ENCODE measurements at regions not wholly inside any gene's neighbourhood (a gene's known extent, or its start where the extent isn't known, plus 50 kb on each side); places are given as distances from the start of the nearest gene placed in this dataset.

DNA sequence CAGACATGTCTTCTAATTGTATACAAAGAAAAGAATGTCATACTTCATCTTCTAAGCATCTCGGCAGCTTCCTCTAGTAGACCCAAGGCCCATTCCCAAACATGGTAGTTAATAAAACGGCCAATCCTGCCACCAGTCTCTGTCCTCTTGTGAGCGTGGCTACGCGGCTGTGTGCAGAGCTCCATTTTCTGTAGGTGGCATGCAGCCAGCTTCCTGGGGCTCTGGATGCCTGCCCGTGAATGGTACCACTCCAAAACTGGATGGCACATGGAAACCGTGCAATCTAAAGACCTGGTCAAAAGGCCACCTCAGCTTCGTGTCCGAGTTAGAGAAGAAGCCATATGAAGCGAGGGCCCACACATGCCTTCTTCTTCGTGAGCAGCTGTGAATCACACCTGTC lies 110.7 kb downstream of the SIPA1L2 start:
- DNase-seq (ENCODE audit: low read depth) = no peak

DNA sequence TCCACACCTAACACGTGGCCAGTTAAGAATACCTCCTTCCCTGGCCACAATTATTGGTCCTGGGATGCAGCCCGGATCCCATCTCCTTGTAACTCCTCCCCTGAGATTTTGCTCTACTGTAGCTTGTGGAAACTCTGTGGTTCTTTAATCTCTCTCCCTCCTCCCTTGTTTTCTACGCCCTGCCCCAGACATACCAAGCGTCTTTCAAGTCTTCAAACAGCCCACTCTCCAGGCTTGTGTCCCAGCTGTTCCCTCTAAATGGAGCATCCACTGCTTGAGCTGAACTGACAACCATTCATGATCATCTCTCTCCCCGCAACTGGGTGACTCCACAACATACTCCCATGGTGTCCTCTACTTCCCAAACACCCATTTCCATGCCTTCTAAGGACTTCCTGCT lies 111.6 kb downstream of the SIPA1L2 start:
- no peak for DNase-seq (ENCODE audit: low read depth)

DNA sequence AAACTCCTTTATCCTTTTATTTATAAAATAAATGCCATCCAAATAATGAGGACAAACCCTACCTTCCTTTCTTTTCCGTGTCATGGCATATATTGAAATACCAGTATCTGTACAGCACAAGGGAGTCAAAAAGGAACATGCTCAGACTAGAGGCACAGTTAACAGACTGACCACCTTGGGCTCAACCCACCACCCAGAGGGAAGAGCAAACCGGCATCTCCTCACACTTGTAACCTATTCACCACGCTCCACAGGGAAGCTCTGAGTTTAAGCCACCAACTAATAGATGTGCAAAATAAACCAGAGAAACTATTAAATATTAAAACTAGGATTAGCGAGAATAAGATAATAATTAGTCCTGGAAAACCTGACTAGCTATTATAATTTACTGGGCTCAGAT lies 112.7 kb downstream of the SIPA1L2 start:
- no peak for DNase-seq (ENCODE audit: low read depth)

DNA sequence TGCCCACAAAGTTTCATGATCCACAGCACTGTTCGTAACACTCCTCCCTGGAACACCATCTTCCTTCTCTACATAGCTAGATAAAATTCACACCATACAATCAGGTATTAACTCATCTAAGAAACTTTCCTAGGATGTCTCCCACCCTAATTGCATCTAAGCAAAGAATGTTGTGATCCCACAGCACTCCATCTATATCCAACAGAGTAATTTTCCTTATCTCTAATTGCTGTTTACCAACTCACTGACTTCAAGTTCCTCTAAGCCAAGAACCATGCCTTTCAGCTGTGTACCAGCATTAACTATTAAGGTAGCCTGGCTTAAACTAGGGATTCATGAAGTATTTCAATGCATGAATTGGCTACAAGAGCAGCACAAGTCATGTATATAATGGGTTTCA lies 114.2 kb downstream of the SIPA1L2 start:
- no peak for DNase-seq (ENCODE audit: low read depth)

DNA sequence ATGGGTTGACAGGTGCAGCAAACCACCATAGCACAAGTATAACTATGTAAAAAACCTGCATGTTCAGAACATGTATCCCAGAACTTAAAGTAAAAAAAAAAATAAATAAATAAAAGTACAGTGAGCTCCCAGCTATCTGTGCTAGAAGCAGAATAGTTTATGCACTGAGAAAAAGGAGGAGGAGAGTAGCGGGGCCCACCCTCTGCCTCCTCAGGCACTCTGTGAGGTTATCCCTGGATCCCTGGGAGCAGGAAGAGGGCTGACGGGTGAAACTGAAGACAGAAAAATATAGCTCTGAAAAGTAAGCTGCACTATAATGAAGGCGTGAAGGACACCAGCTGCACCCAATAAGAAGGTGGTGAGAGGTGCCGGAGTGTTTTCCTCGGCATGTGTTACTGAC lies 117.2 kb downstream of the SIPA1L2 start:
- no peak for DNase-seq (ENCODE audit: low read depth)

DNA sequence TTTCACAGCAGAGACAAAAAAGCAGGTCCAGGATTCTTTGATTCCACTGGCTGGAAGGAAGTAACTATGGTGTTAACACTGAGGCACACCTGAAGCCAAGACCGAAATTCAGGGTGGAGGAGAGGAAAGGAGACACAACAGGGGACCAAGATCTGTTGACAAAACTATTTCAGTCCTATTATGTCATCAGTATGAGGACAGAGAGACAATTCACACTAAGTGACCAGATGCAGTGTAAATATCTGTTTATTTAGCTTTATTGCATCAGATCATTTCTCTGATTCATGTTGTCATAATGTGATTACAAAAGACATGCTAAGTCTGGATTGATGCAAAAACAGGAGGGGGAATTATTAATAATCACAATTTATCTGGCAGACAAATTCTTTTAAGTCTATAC lies 118.8 kb downstream of the SIPA1L2 start:
- no peak for DNase-seq (ENCODE audit: low read depth)

DNA sequence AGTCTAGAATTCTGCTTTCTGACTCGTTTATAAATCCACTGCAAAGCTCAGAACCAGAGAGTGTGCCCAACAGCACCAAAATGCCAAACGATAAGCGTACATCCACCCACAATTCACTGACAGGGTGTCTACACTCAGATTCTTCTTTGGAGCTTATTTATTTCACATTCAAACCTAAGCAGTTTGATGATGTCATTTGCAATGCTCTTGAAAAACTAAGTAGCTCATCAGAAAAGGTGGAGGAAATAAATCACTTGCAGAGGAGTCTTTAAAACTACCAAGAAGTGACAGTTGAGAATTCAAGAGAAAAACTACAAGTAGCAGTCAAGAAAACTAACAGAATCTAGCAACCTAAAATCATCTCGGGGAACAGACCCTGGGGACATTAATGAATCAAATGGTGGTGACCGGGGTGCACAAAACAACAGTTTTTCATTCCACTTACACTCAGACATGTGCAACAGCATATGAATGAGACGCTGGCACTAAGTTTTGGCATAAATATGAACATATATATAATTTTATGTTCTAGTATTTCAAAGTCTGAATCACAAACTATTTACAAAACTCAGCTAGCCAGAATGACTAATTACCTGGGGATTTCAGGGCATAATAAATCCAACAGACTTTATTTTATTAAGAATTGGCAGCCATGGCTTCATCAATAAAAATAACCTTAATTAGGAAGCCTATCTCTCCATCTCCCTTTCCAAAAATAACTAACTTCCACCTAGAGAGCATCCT lies 119.4 kb downstream of the SIPA1L2 start:
- no peak for DNase-seq (ENCODE audit: low read depth)

DNA sequence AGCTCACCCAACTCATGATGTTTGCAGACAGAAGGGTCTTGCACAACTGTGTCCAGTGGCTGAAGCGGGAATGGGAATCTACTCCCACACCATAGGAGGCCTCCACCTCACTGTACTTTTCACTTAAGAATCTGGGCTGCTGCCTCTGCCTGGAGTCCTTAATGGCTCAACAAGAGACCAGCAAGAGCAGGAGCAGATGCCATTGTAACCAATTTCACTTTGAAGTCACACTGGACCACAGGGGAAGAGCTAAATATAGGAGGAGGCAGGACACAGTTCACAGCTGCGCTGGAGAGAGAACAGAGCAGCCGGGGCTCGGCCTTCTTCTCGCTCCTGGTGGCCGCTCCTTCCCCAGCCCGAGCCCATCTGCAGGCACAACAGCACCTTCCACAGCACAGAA lies 120.4 kb downstream of the SIPA1L2 start:
- peak; percentile 81 for DNase-seq (ENCODE audit: low read depth)

DNA sequence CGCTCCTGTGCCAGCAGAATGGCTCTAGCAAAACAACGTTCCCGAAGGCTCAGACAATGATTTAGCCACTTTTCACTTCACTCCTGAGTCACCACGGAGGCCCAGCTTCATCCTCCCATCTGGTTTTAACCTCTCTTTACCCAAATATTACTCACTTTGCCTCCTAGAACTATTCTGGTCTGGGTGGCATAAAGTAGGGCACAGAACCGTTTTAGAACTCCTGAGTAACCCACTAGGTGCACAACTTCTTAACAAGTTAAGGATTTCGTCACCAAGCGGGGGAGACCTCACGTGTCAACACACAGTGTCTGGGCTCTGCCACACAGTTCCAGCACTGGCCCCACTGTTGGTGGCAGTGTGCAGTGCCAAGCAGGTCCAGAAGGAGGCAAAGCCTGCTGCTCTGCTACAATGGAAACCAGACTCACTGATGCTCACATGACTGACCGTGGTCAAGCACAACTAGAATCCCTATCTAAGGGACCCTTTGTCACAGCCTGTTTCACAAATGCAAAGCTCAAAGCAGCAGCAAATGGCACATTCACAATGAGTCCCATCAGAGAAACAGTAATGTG lies 121.7 kb downstream of the SIPA1L2 start:
- peak; percentile 66 for DNase-seq (ENCODE audit: low read depth)

DNA sequence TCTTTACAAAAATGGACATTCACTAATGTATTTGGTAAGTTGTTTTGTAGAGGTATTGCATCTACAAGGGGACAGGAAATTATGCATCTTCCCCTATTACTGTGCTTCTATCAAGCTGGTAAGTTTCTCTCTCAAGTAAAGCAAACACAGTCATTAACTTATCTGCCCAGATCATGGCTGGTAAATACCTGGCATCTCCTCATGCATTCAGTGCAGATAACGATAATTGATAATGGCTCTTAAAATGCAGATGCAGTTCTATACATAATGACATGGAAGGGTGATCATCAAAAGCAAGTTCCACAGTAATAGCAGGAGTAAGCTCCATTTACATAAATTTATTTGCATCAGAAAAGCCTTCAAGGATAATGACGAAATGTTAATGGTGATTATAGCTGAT lies 122.4 kb downstream of the SIPA1L2 start:
- DNase-seq (ENCODE audit: low read depth) = no peak

DNA sequence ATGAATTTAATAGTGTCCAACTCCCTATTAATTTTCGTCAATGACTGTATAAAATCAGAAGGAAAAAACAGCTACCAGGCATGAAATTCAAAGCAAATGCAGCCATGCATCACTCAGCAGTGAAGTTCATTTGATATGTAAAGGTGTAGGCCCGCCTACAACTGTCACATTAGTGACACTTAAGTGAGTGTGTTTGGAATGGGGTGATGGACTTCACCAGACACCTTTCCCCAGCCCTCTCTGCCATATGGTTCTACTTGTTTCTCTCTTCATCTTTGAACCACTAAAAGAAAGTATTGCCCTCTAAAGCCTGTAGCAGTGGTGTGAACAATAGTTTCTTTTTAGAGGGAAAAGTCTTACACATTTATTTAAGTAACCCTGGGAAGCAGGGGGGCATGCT lies 124.0 kb downstream of the SIPA1L2 start:
- no peak for DNase-seq (ENCODE audit: low read depth)

DNA sequence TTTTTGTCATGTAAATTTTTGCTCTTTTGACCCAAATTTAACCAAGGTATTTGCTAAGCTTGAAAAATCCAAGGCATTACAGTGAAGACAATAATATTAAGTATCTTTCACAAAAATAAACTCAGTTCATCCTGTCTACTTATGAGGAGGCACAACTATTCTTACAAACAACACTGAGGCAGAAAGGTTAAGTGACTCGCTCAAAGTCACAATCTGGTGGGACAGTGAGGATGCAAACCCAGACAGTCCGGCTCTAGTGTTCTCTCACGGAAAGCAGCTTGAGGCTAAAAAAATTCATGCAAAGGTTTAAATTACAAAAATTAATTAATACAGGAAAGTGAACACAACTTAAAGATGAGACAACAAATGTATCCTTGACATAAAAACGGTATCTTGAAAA lies 125.3 kb downstream of the SIPA1L2 start:
- no peak for DNase-seq (ENCODE audit: low read depth)

DNA sequence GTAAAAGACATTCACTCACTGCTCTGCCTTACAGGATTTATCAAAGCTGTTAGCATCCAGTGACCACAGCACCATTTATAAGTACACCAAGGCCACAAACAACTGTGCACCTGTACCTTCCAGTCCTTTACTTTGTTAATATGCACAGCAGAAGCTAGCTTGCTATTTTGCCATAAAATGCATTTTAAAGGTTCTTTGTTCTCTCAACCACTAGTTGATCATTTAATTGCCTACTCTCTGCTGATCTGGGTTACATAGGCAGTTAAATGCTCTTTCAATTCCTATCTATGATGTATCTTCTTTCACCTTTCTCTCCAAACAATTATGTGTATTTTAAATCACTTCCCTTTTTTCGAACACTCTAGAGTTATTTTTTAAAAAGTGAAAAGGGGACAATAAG lies 126.4 kb downstream of the SIPA1L2 start:
- DNase-seq (ENCODE audit: low read depth) = no peak

DNA sequence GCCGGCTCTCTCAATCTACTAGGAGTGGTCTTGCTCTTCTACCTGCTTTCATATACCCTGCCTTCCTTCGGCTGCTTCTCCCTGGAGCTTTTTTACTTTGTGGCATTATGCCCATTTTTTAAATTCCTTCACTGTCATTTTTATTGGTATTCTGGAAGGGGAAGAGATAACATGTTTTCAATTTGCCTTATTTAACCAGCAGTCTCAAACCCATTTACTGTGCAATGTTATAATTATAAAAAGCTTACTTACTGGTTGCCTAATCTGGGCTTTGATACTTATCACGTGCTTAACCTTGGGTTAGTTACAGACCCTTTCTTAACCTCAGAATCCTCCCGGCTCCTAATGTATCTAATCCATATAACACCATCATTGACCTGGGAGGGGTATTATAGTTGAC lies 128.1 kb downstream of the SIPA1L2 start:
- DNase-seq (ENCODE audit: low read depth) = no peak

DNA sequence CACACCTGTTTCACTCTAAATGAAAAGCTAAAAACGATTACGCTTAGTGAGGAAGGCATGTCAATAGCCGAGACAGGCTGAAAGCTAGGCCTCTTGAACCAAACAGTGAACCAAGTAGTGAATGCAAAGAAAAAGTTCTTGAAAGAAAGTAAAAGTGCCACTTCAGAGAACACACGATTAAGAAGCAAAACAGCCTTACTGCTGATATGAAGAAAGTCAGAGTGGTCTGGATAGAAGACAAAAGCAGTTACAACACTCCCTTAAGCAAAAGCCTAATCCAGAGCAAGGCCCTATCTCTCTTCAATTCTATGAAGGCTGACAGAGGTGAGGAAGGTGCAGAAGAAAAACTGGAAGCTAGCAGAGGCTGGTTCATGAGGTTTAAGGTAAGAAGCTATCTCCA lies 130.7 kb downstream of the SIPA1L2 start:
- no peak for DNase-seq (ENCODE audit: low read depth)

DNA sequence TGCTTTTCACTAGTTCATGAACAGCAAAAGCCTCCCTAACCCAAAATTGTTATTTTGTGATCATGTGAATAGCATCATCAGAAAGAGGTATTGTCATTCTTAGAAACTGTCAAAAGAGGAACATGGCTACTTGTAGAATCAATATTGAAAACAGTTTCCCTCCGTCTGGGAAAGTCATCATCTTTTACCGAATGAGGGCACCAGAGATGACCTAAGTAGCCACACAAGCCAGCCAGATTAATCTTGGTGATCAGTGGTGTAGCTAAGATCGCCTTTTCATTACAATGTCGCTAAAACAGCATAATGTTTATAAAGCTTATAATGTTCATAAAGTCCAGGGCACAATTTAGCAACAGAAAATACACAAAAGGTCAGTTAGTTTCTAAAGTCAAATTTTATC lies 136.1 kb downstream of the SIPA1L2 start:
- DNase-seq (ENCODE audit: low read depth) = no peak

DNA sequence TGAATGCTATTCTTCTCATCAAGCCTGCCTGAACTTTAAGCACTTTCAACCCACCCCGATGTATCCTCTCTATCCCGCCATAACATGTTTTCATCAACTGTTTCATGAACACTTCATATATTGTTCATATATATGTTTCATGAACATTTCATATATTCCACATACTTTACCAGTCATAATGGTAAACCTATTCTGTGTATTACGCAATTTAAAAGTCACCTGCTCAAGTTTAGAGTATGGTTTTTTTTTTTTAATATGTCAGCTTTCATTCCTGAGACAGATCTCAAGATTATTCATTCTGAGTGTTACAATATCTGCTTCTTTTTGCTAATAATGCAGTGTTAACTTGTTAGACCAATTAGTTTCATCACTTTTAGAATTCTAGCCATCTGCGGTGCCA lies 140.7 kb downstream of the SIPA1L2 start:
- DNase-seq (ENCODE audit: low read depth) = no peak

DNA sequence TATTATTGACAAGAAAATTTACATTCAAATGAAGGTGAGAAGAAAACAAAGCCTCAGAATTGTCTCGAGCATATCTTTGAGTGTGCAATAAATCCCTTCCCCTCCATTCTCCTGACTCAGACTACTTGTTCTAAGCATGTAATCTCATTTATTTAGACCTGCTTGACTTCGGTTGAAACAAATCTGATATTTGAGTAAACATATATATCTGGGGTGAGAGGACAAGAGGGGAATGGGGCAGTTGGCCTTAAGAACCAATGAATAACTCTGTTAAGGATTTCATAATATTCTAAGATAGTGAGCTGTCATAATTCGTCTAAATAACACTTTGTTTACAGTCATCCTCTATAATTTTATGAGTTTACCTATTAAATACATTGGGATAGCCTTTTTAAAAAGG lies 142.7 kb downstream of the SIPA1L2 start:
- no peak for DNase-seq (ENCODE audit: low read depth)

DNA sequence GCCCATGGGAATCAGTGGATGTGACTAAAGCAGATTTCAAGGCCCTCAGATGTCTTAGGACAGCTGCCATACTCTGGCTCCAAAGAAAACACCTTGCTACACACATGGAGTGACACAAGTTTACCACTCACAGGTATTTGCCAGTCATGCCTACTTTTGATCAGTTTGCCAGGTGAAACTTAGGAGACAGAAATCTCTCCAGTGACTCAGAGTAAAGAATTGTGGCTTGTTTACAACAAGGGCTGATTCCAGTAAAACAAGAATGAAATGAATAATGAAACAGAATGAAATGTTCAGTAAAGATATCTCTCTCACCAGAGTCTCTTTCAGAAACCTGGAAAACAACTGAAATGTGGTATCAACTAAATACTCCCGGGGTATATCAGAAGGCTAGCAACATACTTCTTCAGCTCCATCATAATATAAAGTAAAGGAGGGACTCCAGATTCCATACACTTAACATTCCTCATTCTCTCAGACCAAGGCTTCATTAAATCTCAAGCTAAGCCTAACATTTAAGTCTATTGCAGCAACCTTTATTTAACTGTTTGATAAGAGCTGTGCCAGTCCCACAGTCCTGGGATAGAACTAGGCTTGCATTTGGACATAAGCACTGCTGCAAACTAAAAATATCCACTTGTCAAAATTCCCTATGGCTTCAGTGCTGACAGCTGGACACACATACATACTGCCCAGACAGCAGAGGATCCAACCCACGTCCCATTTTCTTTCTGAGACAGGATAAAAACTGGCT lies 143.3 kb downstream of the SIPA1L2 start:
- no peak for DNase-seq (ENCODE audit: low read depth)

DNA sequence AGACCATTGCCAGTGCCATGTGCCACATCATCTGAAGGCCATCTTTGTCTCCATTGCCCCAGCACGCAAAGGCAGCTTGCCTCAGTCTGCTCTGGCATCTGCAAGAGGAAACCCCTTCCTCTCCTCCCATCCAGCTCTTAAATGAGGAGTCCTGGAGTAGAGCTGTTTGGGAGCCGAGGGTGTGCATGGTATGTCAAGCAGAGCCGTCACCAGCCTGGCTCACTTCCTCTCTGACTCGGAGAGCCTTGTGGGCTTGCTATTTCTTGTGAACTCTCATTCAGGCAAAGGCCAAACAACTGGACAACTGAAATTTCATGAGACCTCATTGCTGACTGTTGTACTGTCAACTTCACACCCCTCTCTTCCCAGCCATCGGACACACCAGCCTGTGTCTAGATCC lies 143.9 kb downstream of the SIPA1L2 start:
- DNase-seq (ENCODE audit: low read depth) = no peak

DNA sequence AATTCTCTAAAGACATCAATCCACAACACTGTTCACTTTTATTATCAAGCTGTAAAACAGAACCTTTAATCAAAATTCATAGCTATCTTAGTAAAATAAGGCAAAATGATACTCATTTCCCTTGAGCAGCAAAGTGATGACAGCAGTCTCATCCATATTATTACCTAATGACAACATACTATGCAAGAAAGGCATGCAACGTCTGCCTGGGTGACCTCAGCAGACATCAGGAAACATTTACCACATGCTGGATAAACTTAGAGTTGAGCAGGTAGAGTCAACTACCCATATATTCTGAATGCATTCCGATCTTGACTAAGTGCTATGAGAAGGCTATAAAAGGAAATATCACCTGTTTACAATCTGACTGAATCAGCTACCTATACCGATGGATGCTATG lies 145.1 kb downstream of the SIPA1L2 start:
- DNase-seq (ENCODE audit: low read depth) = no peak

DNA sequence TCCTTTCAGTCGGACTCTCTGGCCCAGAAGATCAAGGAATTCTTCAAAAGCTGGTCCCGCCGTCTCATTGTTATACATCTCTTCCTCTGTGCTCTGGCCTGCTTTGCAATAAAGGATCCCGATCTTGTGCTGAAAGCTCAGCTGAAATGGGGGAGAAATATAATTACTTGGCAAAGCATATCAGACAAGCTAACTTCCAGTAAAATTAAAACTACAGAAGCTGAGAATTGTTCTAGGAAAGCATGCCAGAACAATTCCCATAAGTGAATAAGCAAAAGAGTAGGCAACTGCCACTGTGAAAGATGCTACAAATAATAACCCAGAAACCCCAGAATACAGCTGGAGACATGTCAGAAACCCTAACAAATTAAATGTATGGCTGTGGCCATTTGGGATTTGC lies 146.1 kb downstream of the SIPA1L2 start:
- DNase-seq (ENCODE audit: low read depth) = no peak

DNA sequence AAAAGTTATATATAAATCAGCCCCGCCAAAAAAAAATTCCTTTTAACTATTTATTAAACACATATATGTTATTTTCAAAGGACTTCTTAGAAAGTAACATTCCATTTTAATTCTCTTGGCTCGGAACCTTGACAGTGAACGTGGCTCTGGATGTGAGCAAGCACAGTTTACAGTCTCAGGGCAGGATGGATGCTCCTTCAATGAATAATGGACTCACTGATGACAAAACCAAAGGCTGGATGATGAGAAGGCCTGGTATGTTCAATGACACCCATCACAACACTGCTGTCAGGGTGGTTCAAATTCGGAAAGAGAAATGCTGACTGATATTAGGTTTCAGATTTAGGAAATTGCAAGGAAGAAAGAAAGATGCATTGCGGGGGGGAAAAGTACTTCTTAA lies 148.8 kb downstream of the SIPA1L2 start:
- DNase-seq (ENCODE audit: low read depth) = no peak
